ENCODE measurements at regions not wholly inside any gene's neighbourhood (a gene's known extent, or its start where the extent isn't known, plus 50 kb on each side); places are given as distances from the start of the nearest gene placed in this dataset.
"Not testable (repeated sequence)": the region's sequence is repeated elsewhere in the genome, so short reads cannot be mapped to it uniquely, and the experiment has no call there.

DNA sequence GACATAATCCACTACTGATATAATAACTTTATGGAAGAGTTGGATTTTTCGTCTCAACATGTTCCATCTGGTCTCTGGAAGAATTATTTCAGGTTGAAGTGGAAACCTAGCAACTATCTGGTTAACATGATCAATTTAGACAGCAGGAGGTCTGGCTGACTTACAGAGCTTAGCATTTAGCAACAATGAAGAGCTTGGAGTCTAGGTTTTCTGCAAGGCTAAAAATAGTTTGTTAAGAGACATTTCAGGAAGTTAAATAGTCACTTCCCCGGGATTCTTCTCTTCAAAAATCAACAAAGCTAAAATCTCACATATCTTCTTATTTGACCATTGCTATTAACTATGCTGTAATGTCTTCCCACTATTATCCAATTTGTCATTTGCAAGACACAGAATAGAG, 418.6 kb upstream of the DIPK2B start:
- DNase-seq (ENCODE audit: extremely low read depth in 1 of 11, low read depth in 9 of 11, low spot score in 4 of 11) = no peak

- not testable (repeated sequence) for DNase-seq (ENCODE audit: extremely low read depth in 1 of 11, low read depth in 9 of 11, low spot score in 4 of 11)
Observed at GRCh38 chrX:45615591-45615990, 414.9 kb upstream of the DIPK2B start.

DNA sequence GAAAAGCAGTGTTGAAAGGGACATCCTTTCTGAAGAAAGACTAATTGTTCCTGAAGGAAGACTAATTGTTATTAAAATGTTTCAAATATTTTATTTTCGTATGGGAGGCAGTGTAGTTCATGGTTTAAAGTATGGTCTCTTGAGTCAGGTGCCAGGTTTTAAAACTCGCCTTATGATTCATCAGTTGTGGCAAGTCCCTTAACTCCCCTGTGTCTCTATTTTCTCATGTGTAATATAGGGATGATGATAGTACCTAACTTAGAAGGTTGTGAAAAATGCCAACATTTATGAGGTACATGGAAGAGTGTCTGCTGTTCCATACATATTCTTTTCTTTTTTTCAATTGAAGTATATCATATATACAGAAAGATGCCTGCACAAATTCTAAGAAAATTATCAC, 414.2 kb upstream of the DIPK2B start:
- DNase-seq (ENCODE audit: extremely low read depth in 1 of 11, low read depth in 9 of 11, low spot score in 4 of 11) = no peak

DNA sequence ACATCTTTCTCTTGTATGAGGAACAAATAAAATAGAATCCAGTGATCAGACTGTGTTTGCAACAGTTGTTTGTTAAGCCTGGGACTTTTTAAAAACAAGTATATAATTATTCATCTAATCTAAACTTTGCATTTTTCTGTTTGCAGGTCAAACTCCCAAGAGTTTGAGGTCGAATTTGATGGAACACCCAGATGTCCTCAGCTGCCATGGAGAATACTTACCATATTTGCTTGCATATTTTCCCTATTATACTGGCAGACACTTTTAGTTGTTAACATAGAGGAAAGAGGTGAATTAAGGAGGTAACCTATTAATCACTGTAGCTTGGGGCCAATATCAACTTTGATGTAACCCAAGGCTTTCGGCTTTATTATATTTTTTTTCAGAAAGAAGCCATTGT, 401.5 kb upstream of the DIPK2B start:
- no peak for DNase-seq (ENCODE audit: extremely low read depth in 1 of 11, low read depth in 9 of 11, low spot score in 4 of 11)

GRCh38 chrX:45601052-45601451, 400.4 kb upstream of the DIPK2B start:
- no peak for DNase-seq (ENCODE audit: extremely low read depth in 1 of 11, low read depth in 9 of 11, low spot score in 4 of 11)

GRCh38 chrX:45598861-45599260, 398.2 kb upstream of the DIPK2B start:
- DNase-seq (ENCODE audit: extremely low read depth in 1 of 11, low read depth in 9 of 11, low spot score in 4 of 11) = no peak

DNA sequence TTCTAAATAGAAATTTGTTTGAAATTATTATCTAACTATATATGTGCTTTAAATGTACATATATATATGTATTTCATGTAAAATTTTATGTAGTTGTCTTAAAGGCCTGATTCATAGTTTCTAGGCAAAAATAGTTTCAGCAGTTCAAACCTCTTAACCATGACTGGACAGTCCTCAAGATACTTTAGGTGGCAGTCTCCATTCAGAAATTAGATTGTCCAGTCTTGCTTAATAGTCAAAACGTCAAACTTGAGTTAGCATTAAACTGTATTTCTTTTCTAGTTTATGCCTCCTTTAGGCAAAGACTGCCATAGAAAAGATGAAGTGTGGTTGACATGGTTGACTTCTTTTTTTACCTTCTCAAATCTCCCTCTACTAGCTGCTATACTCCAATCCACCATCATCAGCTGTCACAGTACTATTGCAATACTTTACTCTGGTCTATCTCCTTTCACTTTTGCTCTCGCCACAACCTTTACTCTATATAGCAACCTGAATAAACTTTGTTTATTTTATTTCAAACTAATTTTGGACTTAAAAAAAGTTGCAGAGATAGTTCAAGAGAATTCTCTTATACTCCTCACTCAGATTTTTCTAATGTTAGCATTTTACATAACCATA, 395.6 kb upstream of the DIPK2B start:
- DNase-seq (ENCODE audit: extremely low read depth in 1 of 11, low read depth in 9 of 11, low spot score in 4 of 11) = no peak

GRCh38 chrX:45592101-45592500, 391.4 kb upstream of the DIPK2B start:
- no peak for DNase-seq (ENCODE audit: extremely low read depth in 1 of 11, low read depth in 9 of 11, low spot score in 4 of 11)

GRCh38 chrX:45591650-45592049, 391.0 kb upstream of the DIPK2B start:
- DNase-seq (ENCODE audit: extremely low read depth in 1 of 11, low read depth in 9 of 11, low spot score in 4 of 11) = no peak

GRCh38 chrX:45584717-45585116, 384.0 kb upstream of the DIPK2B start:
- no peak for DNase-seq (ENCODE audit: extremely low read depth in 1 of 11, low read depth in 9 of 11, low spot score in 4 of 11)

DNA sequence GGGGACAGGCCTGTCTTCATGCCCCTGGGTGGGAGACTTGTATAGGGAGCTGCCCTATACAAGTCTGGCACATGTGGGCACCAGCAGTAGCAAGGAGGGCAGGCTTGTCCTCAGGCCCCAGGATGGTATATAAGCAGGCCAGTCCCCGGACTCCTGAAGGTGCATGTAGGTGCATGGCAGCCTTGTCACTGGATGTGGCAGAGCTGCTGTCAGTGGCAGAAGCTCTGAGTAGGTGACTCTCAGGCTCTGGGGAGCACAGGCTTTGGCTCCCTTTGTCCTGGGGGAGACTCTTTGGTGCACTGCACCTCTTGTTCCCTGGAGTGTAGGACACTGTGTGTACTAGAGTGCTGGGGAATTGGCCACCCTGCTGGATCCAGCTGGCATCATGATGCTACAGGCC, 376.7 kb upstream of the DIPK2B start:
- DNase-seq (ENCODE audit: extremely low read depth in 1 of 11, low read depth in 9 of 11, low spot score in 4 of 11) = no peak

GRCh38 chrX:45571453-45571852, 370.8 kb upstream of the DIPK2B start:
- DNase-seq (ENCODE audit: extremely low read depth in 1 of 11, low read depth in 9 of 11, low spot score in 4 of 11) = no peak

- no peak for DNase-seq (ENCODE audit: extremely low read depth in 1 of 11, low read depth in 9 of 11, low spot score in 4 of 11)
Observed at GRCh38 chrX:45566456-45566855, 365.8 kb upstream of the DIPK2B start.

GRCh38 chrX:45557387-45557786, 356.7 kb upstream of the DIPK2B start:
- no peak for DNase-seq (ENCODE audit: extremely low read depth in 1 of 11, low read depth in 9 of 11, low spot score in 4 of 11)

GRCh38 chrX:45554736-45555135, 354.1 kb upstream of the DIPK2B start:
- DNase-seq (ENCODE audit: extremely low read depth in 1 of 11, low read depth in 9 of 11, low spot score in 4 of 11) = no peak

DNA sequence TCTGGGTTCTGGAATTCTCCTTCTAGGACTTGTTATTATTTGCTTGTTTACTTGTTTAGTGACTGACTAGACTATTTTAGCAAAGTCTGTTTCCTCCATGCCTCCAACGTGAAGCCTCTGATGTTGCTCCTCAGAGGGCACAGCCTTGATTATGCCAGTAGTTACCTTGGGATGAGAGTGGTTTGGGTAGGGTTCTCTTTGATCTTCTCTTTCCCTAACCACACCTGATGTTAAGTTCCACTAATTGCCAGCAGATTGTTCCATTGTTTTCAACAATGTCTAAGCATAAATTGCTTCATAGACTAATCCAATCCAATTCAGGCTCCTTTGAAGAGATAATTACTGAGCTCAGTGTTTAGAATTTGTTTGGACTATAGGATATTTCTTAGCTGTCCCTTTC, 352.7 kb upstream of the DIPK2B start:
- no peak for DNase-seq (ENCODE audit: extremely low read depth in 1 of 11, low read depth in 9 of 11, low spot score in 4 of 11)

- DNase-seq (ENCODE audit: extremely low read depth in 1 of 11, low read depth in 9 of 11, low spot score in 4 of 11) = not testable (repeated sequence)
Observed at GRCh38 chrX:45546697-45547096, 346.0 kb upstream of the DIPK2B start.

GRCh38 chrX:45540181-45540580, 339.5 kb upstream of the DIPK2B start:
- DNase-seq (ENCODE audit: extremely low read depth in 1 of 11, low read depth in 9 of 11, low spot score in 4 of 11) = no peak

DNA sequence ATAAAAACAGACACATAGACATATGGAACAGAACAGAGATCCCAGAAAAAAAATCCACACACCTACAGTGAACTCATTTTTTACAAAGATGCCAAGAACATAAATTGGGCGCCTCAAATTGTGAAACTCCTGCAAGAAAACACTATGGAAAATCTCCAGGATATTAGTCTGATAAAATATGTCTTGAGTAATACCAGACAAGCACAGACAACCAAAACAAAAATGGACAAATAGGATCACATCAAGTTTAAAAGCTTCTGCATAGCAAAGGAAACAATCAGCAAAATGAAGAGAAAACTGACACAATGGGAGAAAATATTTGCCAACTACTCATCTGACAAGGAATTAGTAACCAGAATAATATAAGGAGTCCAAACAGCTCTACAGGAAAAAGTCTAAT, 337.3 kb upstream of the DIPK2B start:
- DNase-seq (ENCODE audit: extremely low read depth in 1 of 11, low read depth in 9 of 11, low spot score in 4 of 11) = no peak

DNA sequence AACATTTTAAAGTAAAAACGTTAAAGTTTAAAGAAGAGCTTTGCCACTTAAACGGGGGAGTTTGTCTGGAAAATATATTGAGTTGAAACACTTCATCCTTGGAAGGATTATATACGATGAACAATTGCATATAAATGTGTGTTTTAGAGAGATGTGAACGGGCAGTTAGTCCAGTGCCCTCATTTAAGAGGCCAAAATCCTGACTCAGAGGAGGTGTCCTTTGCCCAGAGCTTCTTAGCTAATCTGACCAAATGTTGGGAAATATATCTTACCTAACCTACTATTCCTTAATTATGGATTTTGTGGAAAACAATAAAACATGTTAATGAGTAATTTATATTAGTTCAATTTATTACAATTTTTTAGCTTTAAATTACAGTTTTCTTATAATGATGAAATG, 327.2 kb upstream of the DIPK2B start:
- DNase-seq (ENCODE audit: extremely low read depth in 1 of 11, low read depth in 9 of 11, low spot score in 4 of 11) = no peak

- no peak for DNase-seq (ENCODE audit: extremely low read depth in 1 of 11, low read depth in 9 of 11, low spot score in 4 of 11)
Observed at GRCh38 chrX:45524805-45525204, 324.1 kb upstream of the DIPK2B start.

DNA sequence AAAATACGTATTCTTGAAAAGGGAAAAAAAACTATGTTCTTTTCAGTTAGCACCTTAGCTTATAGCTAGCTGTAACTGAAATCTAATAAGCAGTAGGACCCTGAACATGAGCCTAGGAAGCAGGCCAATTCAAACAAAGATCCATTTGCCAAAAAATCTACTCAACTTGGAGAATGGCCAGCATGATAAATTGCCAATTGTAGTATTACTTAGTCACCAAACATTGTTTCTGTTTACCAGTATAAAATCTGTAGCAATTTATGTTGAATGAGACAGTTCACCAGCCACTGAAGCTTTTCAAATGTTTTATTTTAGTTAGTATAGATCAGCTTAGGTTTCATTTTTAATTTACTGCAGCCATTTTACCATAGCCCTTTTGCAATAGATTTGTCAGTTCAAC, 323.6 kb upstream of the DIPK2B start:
- DNase-seq (ENCODE audit: extremely low read depth in 1 of 11, low read depth in 9 of 11, low spot score in 4 of 11) = no peak
